GM19395 (cell line): ENCODE measurements at regions not wholly inside any gene's neighbourhood (a gene's known extent, or its start where the extent isn't known, plus 50 kb on each side); places are given as distances from the start of the nearest gene placed in this dataset.
A peak's percentile ranks its signal among the peaks of the same experiment; 100 is the strongest.

ENCODE experiments used
- ATAC-seq: cut with Tn5 transposase; IDR thresholded peaks from one replicate; pipeline ENCODE4 v1.9.1; 2021; ENCODE audit warnings: mild to moderate bottlenecking, moderate library complexity; ENCODE audit not compliant: unreplicated experiment

DNA sequence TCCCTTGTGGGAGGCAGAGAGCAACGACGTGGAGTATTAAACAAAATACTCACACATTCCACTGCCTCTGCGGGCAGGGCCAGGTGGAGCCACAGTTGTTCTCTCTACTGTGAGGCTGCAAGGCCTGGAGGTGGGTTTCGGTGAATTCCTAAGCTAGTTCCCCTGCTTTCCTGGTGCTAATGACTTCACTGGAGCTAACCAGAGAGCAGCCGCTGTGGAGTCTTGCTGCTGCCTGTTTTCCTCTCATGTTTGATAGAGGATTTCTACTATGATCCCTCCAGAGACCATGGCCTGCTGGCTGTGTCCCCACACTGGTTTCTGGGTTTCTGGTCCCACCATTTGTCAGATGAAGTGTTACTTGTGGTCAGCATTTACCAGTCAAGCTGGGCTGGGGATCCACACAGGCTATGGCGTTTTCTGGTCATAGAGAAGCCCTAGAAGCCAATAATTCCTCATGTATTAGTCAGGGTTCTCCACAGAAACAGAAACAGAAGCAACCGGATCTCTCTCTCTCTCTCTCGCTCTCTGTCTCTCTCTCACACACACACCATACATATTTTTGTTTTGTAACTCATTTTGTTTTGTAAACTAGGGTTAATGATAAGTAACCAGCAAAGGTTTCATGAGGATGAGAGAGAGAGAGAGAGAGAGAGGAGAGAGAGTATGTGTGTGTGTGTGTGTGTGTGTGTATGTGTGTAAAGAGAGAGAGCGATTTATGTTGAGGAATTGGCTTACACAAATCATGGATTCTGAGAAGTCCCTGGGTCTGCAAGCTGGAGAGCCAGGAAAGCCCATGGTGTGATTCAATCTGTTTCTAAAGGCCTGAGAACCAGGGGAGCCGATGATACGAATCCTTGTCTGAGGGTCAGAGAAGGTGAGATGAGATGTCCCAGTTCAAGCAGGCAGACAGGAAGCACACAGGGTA is 403.0 kb downstream of the GADD45G start:
- peak; percentile 68 for ATAC-seq

DNA sequence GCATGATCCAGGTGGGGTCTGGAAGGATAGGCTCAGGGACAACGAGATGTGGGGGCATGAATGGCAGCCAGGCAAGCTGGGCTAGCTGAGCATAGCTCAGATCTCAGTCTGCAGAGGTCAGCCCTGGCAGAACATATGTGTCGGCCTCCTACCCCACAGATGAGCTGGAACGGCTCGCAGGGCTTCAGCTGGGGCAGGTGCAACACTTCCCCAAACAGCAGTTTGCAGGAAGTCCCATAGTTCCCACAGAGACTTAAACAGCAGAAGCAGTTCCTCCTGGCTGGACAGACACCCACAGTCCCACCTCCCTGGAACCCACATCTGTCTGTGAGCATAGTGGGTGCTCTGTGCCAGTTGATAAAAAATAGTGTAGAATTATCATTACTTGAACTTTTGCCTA is 404.6 kb downstream of the GADD45G start:
- ATAC-seq, result no peak

DNA sequence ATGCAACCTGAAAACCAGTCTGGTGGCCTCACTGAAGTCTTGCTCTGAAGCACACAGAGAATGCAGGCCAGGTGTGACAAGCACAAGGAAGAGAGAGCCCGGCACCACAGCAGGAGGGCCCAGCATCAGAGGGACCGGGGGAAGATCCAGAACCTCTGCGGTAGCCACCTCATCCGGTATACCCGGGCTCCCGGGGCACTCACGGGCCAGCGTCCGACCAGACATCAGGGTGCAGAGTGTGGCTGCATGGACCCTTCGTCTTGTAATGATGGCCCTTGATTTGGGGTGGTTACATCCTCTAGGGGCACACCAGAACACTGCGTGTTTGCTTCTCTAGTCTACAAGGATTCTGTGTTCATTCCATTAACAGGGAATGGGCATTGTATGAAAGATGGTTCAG is 406.0 kb downstream of the GADD45G start:
- no peak for ATAC-seq

DNA sequence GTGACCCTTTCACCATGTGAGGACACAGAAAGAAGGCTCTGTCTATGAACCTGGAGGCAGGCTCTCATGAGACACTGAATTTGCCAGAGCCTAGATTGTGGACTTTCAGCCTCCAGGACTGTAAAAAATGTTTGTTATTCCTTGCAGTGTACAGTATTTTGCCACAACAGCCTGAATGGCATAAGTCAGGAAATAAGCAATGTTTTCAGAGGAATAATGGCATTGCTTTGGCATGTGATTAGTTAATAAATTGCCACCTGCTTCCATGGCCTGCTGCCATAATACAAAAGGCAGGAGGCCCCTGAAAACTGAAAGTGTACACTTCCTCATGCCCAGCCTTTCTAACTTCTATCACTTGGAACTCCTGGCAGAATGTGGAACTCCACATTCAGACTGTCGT is 408.1 kb downstream of the GADD45G start:
- no peak for ATAC-seq

DNA sequence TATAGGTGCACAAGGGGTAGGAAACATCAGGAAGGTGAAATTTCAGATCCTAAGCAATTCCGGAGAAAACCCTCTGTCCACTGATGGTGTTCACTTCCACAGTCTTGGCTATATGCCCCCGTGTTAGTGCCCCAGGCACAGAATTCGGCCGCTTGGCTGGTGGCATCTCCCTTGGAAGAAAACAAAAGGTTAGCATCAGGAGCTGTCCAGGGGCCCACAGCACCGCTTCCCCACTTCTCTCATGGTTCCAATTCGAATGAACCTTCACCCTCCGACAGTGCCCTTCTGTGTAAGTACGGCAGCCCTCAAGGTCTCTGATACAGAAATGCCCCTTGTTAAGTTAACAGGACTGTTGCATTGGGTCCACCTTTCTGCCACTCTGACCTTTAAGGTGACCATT is 409.0 kb downstream of the GADD45G start:
- no peak for ATAC-seq

DNA sequence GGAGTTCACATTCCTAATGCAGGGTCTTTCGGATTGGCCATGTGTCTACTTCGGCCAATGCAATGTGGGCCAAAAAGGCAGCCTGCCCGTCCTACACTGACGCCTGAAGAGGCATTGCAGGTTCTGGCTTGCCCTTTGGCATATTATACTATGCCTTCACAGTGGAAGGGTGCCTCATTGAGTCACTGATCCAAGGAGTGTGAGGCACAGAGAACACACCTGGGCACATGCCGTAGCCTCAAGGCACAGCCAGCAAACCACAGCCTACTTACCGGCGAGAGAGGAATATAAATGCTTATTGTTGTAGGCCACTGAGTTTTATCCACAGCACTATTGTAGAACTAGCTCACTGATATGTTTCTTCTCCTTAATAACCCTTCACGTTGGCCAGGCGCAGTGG is 409.6 kb downstream of the GADD45G start:
- ATAC-seq, result no peak

DNA sequence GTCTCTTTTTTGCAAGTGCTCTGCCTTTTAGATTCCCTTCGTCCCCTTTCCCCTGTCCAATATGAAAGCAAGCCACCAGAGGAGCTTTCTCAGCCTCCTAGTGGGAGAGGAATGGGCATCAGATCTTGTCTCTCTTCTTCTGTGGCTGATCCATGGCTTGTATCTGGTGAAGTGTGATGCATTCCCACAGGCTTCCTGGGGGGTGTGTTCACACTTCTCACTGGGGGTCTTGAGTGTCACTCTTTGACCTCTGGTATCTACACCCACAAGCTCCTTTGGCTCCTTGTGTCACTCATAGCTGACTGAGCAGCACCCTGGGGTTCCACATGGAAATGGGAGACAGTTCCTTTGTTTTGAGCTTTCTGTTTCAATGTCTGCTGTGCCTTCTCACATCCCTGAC is 411.5 kb downstream of the GADD45G start:
- no peak for ATAC-seq

DNA sequence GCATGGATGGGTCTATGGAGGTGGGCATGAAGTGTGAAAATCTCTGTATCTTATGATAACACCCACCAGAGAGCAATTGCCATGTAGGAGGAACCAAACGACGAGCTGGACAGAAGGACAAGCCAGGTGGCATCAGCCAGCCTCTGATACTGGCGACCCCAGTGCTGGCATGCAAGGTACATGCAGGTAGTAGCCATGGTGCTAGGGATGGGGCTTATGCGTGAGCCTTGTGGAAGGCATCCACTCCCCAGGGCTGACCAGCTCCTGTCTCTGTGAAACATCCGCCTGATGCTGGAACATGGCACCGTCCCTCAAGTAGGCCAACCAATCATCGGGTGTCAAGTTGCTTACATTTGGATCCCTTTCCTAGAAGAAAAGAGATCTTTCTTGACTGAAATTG is 412.9 kb downstream of the GADD45G start:
- ATAC-seq, result no peak

DNA sequence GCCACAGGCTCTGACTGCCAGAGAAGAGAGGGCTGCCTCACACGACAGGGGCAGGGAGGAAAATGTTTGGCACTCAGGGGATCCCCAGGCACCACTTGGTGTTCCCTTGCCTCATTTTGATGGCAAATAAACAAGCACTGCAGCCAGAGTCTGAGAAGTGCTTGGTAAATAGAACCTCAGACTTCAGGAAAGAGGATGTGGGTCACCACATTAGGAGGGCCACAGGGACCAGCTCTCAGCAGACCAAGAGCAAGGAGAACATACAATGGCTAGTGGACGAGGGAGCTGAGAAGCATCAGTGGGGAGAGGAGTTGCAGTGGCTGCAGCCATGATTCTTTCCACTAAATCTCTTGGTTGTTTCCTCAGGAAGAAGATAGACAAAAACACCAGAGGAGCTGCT is 413.9 kb downstream of the GADD45G start:
- no peak for ATAC-seq

DNA sequence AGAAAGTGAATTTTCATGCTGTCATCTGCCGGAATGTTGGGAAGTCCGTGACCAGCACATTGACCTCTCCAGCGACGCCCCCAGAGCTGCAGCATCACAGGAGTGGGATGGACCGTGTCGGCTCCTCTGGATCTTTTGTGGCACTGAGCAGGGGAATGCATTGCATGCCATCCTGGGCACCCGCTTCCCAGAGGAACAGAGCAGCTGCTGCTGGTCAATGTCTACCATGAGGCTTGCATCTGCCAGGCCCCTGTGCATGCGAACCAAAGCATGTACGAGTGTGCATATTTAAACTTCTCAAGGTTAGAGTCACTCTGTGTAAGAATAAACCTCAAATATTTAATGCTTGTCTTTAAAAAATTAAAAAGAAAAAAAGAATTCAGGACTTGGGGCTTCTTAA is 414.8 kb downstream of the GADD45G start:
- no peak for ATAC-seq

DNA sequence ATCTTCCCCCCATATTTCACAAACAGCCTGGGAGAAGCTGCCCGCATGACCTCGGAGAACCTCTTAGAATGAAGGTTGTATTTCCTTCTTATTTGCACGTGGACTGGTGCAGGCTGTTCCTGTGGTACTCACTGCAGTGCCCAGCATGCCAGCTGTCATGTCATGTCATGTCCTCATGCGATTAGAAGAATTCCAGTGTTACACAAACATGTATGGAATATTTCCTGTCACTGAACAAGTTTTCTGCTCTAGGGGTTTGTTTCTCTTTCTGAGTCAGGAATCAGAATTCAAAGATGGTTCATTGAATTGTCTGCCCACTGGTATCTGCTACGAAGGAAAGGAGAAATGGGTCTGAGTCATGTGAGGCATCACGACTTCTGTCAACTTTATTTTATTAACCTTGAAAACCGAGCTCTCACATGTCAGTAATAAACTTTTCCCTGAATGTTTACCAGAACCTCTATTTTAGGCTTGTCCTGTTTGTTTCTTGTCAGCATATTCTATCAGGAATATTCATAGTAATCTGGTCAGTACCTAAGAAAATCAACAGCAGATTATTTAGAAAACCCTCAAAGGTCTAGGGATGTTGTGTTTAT is 415.6 kb downstream of the GADD45G start:
- ATAC-seq, result no peak

DNA sequence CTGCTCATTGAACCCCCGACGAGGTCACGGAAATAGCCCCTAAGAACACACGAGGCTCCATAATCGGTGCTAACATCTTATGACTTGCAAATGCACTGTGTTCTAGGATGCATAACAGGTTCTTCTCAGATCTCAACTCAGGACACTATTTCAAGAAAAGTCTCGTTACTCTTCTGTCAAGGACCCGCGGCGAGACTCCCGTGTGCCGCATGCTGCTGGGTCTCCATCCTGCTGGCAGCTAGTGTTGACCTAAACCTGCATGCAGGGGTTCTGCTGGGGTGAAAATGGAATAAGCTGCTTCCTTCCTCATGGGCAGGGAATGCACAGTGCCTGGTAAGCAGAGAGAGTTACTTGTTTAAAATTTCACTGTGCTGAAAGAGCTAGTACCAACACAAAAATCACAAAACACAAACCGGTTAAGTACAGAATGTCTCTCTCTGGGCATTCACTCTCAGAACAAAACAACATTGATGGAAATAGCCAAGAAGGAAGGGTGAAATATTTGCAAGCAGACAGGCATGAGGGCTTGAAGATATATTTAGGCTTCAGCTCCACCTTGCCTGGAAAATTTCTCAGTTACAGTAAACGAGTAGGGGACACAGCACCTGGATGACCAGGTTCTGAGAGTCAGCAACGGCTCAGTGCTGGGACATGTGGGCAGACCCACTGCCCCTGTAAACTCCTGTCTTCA is 416.5 kb downstream of the GADD45G start:
- no peak for ATAC-seq

DNA sequence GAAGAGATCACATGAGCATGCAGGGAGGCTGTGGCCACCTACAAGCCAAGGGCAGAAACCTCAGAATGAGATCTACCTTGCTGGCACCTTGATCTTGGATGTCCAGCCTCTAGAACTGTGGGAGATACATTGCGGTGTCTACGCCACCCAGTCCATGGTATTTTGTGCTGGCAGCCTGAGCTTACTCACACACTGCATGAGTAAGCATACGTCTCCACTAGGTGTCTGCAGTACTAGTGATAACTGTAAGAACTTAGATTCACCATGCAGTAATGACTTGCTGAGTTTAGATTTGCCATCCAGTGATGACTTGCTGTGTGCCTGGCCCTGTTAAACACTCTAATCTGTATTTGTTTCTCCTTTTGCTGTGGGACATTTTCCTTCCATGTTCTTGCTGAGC is 417.7 kb downstream of the GADD45G start:
- ATAC-seq, result no peak

DNA sequence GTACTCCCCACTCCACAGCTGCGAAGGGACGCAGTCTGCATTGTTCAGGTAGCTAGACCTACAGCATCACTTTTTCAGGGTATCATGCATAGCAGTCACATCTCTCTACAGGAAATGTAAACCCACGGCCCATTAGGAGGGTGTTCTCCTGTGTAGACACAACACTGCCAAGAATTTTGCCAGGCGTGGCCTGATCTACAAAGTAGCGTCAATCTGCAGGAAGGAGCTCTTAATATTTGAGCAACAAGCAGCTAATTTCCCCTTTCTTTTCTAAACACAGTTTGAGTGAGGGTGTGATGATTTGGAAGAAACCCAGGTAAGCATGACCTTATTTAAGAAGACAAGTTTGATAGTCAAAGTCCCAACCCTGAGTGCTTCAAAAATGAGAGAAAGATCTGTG is 419.0 kb downstream of the GADD45G start:
- no peak for ATAC-seq

DNA sequence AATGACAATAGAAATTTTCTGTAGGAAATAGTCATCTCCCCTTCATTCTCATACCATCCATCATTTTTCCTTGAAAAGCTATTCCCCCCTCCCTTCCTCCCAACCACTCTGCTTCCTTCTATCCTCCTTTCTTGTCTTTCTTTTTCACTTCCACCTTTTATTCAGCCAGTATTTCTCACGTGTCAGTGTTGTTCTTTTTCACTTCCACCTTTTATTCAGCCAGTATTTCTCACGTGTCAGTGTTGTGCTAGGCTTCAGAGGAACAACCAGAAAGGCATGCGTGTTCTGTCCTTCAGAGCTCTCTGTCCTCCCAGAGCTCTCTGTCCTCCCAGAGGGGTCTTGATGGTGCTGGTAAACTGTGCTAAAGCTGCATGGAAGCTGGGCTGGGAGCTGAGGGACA is 419.6 kb downstream of the GADD45G start:
- peak; percentile 54 for ATAC-seq

DNA sequence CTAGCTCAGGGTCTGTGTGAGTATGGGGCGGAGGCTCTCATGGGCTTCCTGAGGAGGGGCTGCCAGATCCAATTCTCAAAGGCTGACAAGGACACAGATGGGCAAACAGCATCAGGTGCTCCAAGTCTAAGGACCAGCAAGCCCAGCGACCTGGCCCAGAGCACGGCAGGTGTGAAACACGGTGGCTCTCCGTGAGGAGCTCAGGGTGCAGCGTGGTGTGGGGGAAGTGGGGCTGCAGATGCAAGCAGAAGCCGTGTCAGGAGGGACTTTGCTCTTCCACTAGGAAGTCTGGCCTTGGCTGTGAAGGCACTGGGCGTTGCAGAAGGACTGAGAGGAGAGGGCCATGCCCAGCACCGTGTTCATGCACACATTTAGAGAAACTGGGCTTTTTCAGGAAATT is 420.0 kb downstream of the GADD45G start:
- no peak for ATAC-seq

DNA sequence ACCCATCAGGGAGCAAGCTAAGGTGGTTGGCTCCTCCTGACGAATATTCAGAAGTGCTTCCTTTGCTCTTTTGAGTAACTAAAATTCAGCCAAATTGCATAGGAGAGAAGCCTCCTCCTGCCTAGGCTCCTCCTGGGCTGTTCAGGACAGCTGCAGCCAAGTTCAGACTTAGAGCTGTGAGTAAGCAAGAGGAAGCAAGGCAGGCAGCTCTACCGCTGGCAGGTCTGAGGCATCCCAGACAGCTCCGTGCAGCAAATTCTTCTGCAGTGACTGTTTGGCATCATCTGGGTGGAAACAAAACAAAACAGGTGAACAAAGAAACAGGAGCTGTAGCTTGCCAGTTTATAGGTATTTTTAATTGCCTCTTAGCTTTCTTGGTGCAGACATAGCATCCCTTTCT is 421.0 kb downstream of the GADD45G start:
- ATAC-seq, result no peak

DNA sequence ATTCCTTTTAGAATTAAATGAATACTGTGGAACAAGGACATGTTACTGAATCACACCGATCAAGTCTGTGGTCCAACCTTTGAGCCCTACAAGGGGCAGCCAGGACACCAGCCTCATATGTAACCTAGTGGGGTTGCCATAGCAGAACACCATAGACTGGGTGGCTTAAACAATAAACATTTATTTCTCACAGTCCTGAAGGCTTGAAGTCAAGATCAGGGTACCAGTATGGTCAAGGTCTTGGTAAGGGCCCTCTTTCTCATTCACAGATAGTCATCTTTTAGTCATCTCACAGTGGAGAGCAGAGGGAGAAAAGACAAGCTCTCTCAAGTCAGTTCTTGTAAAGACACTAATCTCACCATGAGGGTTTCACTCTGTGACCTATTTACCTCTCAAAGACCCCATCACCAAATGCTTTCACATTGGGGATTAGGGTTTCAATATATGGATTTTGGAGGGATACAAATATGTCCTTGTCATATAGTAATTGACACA is 422.5 kb downstream of the GADD45G start:
- ATAC-seq, result no peak

DNA sequence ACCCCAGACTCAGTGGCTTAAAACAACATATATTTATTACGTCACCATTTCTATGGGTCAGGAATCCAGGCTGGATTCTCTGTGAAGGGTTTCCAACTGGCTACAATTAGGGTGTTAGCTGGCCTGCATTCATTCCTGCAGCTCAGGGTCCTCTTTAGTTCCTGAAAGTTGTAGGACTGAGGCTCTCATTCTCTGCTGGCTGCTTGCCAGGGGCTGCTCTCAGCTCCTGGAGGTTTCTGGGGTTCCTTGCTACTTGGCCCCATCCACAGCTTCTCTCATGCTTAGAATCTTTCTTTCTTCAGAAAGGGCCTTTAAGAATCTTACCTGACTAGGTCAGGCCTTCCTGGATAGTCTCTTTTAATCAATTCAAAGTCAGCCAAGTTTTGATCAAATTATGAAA is 424.6 kb downstream of the GADD45G start:
- no peak for ATAC-seq

DNA sequence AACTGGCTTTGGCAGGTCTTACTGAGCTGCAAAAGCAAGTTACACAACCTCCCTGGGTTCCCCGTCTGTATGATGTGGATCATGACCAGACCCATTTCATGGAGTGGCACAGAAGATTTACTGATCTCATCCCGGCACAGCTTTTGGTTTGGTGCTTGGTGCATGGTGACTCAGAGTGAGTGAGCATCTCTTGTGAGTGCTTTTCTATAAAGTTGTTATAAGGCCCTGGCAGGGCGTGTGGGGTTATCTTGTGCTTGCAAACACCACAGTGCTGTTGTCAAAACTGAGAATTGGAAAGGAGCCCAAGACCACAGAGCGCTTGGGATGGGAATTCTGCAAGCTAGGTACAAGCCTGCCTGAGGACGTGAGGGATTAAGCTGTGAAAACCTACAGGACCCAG is 425.2 kb downstream of the GADD45G start:
- no peak for ATAC-seq

DNA sequence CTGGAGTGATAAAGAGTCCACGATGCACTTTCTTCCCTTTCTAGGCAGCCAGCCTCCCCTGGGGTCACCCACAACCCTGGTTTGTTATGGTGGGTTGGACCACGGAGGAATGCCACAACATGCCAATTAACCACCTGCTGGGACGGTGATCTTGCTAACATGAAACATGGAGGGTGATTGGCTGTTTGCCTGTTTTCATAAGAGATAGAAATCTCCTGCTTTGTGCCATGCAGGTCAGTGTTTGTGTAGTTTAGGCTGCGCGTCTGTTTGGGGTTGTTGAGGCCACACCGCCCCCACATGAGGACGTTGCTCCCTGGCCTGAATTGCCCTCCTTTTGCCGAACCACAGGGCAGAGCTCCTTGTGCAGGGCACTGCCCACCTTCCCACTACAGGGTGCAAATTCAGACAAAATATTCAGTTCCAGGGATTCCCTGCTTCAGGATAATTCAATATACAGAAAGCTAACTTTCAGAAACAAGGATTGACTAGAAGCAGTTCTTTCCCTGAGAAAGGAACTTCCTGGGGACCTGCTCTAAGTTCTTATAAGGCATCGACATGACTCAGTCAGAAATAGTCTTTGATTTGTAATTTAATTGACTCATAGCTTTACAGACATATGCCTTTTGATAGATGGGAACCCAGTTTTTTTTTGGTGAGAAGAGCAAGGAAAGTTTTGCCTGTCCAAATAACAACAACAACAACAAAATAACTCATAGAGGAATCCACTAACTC is 427.6 kb downstream of the GADD45G start:
- ATAC-seq, result no peak
